ENCODE measurements at regions not wholly inside any gene's neighbourhood (a gene's known extent, or its start where the extent isn't known, plus 50 kb on each side); places are given as distances from the start of the nearest gene placed in this dataset.

DNA sequence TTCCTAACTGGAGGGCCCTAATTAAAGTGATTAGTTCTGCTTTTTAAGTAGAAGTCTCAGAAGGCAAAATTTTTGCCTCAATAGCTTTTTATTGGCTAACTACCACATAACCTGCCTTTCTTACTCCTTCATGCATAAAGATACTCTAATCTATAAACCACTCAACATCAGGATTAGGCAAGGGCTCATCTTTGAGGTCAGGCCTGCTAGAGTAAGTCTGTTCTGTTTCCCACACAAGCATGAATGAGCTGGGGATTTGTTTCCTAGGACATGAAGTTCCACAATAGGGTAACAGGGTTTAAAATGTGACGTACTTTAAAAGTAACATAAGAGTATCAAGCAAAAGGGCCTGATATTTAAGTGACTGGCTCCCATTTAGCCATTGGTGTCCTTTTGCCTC is 522.7 kb upstream of the TYRP1 start:
- no peak for DNase-seq

DNA sequence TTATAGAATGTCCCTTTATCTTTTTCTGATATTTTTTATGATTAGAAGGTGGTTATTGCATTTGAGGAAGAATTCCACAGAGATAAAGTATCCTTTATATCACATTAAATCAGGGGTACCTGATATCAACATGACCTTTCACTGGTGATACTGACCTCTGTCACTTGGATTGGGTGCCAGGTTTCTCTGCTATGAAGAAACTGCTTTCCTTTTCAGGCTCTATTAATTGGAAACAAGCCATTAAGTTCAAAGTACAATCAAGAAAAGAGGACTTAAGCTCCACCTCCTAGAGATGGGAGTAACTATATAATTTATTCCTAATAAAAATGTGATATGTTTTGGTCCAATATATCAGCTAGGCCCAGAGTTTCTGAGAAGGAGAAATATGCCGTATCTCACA is 514.6 kb upstream of the TYRP1 start:
- DNase-seq = no peak

DNA sequence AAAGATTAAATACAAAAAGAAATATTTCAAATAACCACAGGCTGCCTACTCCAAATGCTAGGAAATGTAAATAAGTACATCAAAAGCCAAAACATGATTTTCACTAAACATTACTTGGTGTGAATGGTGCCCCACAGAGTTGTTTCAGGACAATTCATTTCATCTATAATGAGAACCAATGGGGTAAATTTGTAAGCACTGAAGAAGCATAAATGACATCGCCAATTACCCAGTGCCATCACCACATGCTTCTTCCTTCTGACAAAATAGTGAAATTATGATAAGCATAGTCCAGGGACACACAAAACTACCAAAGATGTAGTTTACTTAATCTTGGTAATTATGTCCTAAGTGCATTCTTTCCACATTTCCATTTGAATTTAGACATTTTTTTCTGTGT is 510.4 kb upstream of the TYRP1 start:
- no peak for DNase-seq

DNA sequence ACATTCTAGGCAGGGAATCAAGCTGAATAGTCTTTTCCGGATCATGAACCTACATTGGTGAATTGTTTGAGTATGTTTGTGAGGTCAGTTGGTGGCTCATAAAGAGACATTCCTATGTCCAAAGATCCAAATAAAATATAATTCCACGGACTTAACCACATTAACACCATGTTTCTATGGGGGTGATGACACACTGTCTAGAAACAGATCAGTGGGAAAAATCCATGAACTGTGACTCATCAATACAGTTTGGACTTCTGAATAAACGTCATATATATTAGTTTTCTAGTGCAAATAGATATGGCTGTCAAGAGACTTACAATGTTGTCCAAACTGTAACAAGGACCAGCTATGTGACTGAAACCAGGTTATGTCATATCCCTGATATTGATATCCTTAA is 509.9 kb upstream of the TYRP1 start:
- DNase-seq = no peak

DNA sequence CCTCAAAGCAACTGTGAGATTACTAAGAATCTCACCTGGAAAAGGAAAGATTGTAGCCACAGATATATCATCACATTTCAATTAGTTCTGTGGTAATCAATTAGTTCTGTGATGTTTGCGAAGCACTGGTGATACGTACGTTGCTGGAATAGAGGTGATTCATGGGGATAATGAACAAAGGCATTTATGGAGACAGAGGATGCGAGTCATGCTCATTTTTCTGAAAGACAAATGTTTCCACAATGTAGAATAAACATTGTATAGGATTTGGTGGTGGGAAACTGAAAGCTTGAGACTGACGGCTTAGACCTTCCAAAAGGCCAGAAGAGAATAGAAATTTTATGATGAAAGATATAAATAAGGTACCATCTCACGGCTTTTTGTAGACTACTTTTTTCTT is 507.3 kb upstream of the TYRP1 start:
- DNase-seq = no peak

DNA sequence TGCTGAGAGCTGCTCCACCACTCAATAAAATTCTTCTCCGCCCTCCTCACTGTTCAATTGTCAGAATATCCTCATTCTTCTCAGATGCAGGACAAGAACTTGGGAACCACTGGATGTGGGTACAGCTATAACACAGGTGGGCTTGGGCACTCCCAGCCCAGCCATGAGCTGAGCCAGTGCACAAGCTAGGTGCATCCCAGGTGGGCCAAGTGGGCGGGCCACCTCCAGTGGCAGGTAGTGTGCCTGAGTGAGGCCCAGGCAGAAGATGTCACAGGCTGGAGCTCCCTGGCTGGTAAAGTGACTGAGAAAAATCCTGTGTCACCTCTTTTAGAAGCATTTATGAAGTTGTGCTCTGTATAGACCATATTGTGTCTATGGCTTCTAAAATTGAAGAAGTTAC is 501.6 kb upstream of the TYRP1 start:
- no peak for DNase-seq

DNA sequence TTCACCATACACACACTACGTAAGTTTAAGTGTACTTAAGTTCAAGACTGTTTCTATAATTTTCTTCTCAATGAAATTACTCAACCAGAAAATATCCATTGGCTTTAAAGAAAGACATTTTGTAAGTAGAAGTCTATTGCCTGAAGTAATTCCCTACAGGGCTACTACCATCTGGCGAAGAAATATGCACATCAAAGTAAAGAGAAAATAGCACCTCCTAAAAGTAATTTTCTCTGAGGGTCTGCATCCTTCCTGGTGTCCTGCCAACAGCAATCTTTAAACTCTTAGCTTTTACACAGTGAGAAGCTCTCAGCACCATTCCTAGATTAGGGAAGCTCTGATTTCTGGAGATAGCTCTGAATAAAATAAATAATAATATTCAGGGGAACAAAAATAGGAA is 498.5 kb upstream of the TYRP1 start:
- no peak for DNase-seq

DNA sequence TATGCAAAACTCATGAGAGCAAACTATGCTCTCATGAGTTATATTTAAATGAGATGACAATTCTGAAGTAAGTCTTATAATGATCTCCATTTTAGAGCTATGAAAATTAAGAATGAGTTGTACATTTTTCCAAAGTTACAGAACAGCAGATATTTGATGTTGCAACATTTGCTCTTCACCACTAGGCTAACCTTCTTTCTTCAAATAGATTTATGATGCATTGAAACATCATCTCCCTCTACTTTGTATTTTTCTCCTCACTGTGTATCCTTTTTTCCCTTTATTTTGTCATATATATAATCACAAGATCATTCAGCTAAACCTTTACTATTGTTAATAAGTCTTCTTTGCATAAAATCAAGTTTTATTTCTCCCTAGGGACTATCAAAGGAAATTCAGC is 497.7 kb upstream of the TYRP1 start:
- DNase-seq = no peak

DNA sequence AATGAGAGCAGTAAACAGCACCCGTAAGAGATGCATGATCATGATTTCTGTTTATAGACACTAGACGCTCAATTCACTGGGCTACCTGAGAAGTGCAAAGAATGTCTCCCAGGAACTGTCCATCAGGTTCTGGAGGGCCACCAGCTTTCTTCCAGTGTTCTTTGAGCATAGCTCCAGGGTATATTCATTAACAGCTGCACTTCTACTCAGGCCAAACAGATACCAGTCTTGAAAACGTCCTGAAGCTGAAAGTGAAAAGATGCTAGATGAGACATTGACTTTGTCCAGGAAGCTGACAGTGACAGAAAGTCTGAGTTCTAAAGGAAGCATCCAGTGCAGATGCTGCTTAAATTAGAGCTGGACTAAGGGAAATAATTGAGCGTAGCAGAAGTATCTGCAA is 488.7 kb upstream of the TYRP1 start:
- DNase-seq = no peak

DNA sequence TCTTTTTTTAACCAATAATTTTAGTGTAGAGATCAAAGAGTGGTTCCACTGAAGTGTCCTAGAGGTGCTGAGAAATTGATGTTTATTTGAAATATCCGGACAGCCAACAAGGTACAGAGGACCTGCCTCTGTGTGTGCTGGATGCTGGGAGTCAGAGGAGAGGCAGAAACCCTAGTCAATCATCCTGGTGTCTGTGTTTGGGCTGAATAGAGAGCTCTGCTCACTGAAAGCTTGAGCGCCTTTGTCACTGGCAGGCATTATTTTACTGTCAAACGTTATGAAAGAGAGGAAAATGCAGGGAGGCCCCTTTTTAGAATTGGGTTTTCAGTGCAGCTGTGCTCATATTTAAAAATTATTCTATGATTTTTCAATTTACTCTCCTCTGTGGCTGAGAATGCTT is 480.3 kb upstream of the TYRP1 start:
- DNase-seq = peak; percentile 17

DNA sequence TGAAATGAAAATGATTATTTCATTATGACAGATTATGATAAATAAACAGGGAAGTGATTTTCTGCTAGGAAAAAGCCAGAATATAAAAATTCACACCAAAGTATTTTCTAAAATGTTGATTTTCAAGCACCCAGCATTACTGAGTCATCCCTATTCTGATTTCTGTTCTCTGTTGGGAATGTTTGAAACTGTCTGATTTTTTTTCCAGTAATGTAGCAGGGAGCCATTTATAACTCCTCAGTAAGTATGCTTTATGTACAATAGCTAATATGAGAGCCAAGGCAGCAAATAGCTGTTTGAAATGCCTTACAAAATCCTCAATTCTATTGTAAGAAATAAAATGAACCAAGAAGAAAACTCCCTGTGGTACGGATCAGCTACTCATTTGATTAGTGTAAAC is 471.7 kb upstream of the TYRP1 start:
- DNase-seq = no peak

DNA sequence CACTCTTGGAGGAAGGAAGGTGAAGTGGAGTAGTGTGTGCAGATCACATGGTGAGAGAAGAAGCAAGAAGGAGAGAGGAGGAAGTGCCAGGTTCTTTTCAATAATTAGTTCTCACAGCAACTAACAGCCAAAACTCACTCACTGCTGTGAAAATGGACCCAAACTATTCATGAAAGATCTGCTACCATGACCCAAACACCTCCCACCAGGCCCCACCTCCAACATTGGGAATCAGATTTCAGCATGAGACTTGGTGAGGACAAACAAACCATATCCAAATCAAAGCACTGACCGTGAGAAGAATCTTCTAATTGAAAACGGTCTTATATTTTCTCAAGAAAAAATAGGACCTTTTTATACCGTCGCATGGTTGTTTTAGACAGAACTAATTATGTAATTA is 468.7 kb upstream of the TYRP1 start:
- DNase-seq = no peak

DNA sequence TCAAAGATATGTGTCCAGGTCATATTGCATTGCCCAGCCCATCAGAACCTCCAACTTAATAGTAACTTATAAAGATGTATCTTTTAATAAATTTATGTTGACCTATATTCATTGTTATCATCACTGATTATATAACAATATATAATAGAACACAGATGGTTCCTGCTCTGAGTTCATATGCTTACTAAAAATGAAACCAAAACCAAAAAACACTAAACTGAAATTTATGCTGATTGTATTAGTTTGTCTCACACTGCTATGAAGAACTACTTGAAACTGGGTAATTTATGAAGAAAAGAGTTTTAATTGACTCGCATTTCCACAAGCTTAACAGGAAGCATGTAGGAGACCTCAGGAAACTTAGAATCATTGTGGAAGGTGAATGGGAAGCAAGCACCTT is 462.5 kb upstream of the TYRP1 start:
- no peak for DNase-seq

DNA sequence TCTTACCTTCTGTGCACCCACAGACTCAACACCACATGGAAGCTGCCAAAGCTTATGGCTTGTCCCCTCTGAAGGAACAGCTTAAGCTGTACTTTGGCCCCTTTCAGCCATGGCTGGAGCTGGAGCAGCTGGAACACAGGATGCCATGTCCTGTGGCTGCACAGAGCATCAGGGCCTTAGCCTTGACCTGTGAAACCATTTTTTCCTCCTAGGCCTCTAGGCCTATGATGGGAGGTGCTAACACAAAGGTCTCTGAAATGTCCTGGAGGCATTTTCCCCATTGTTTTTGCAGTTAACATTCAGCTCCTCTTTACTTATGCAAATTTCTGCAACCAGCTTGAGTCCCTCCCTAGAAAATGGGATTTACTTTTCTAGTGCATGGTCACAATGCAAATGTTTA is 461.4 kb upstream of the TYRP1 start:
- DNase-seq = no peak

DNA sequence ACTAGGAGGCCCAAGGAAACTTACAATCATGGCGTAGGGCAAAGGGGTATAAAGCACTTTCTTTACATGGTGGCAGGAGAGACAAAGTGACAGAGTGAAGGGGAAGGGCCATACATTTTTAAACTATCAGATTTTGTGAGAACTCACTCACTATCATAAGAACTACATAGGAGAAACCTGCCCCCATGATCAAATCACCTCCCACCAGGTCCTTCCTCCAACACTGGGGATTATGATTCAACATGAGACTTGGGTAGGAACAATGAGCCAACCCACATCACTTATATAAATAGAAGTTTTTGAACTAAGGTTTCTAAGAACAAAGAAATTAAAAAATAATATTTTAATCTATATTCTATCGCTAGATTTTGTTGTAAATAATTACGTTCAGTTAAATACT is 460.3 kb upstream of the TYRP1 start:
- no peak for DNase-seq

DNA sequence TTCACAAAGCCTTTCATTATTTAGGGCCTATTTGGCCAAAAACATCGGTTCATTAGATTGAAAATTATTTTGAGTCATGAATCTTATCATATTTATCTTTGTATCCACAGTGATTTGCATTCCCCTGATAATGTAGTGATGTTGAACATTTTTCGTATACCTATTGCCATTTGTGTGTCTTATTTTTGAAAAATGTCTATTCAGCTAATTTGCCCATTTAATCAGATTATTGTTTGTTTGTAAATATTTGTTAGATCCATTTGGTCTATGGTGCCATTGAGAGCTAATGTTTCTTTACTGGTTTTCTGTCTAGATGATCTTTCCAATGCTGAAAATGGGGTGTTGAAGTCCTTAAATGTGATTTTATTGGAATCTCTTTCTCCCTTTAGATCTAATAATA is 439.2 kb upstream of the TYRP1 start:
- no peak for DNase-seq

DNA sequence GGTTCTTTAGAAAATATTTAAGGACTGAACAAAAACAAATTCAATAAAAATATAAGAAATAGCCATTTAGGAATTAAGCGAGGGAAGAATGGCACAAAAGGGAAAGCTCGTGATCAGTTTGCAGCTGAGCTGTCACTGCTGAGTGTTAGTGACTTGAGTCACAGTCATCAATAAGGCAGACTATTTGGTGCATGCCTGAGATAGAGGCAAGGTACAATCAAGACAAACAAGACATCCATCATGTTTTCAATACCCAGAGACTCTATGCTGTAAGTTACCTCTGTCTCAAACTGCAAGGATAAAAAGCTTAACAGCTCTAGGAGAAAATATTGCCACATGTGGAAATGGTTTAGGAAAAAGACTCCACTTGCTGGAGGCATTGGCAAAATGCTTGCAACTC is 426.4 kb upstream of the TYRP1 start:
- no peak for DNase-seq

DNA sequence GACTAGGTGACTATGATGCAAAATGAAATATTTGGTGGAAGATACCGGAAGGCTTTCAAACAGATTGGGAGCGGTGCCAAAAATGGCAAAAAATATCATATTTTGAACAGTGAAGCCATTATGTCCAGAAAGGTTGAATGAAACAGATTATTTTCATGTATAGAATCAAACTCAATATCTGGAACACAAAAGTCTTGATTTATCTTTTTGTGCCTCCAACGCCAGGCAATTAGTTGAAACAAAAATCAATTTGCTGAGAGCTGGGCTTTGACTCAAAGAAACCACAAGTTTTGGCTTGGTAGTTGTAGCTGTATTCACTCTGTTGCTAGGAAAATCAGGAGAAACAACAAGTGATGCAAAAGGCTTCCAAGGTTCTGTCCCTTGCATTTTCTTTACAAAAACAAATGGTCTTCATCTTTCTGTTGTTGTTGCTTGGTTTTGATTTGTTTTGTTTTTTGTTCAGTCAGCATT is 421.7 kb upstream of the TYRP1 start:
- DNase-seq = peak; percentile 37

DNA sequence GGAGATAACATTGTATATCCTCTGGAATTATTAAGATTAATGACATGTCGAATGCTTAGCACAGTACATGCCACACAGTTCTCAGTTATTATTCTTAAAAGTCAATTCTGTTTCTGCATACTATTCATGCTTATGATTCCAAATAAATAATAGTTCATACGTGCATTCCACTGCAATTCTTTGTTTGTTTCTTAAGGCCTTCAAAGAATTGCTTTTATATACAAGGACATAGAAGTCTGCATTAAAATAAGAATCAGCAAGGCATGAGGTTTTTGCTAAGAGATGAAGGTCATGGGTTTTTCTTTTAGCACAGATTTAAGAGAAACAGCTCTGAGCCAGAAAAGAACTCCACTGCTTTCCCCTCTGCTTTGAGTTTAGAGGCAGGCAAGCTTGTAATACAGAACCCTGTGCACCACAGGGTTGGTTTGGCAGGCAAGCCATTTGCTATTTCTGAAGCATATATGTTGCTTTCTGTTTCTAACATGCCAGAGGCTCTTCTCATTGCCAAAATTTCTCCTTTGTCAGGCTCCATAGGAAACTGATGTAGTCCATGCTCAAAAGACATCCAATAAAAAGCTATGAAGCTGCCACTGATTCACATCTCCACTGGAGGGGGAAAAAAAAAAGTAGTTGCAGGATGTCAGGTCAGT is 420.6 kb upstream of the TYRP1 start:
- DNase-seq = no peak

DNA sequence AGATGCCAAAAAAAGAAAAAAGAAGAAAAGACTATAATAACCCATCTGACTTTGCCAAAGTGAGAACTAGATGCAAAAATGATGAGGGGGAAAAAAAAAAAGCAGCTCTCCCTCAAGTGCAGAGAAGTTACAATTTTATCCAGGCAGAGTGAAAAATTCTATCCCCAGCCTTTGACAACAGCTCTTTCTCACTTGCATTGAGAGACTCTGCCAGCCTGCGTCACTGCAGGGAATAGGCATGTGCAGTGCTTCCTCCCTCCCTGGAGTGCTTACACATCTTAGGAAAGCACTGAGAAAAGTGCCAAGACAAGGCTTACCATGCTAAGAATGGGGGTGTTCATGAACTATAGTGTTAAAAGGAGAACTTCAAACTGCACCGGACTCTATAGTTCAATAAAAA is 418.6 kb upstream of the TYRP1 start:
- peak; percentile 6 for DNase-seq

DNA sequence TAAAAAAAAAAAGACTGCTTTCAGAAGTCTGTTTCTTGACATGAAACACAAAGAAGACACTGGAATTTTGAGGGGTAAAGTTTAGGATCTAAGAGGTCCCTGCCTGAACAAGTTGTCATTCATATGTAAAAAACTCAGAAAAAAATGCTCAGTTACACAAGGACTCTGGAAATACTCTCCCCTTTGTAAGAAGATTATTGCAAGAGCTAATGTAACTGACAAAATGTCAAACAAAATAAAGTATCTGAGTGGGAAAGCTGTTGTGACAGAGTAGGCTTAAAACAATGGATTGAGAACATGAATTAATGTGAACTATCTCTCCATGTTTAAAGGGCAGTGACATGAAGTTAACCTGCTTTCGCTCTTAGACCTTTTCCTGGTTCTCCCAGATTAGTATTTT is 416.7 kb upstream of the TYRP1 start:
- DNase-seq = no peak

DNA sequence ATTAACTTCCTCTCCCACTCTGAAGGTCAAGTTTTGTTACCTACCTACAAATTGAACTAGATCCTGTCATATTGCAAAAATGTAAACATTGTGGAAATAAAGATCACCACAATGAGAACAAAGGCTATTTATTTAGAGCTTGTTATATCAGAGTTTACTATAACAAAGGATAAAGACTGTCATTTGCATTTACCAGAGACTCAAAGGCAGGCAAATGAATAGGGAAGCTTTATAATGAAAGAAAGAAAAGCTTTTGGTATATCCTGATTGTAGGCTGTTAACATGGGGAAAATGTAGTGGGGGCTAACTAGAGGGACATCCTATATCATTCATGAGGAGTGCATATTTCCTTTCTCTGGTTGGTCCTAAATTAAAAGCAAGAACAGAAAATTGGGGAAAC is 403.5 kb upstream of the TYRP1 start:
- DNase-seq = no peak

DNA sequence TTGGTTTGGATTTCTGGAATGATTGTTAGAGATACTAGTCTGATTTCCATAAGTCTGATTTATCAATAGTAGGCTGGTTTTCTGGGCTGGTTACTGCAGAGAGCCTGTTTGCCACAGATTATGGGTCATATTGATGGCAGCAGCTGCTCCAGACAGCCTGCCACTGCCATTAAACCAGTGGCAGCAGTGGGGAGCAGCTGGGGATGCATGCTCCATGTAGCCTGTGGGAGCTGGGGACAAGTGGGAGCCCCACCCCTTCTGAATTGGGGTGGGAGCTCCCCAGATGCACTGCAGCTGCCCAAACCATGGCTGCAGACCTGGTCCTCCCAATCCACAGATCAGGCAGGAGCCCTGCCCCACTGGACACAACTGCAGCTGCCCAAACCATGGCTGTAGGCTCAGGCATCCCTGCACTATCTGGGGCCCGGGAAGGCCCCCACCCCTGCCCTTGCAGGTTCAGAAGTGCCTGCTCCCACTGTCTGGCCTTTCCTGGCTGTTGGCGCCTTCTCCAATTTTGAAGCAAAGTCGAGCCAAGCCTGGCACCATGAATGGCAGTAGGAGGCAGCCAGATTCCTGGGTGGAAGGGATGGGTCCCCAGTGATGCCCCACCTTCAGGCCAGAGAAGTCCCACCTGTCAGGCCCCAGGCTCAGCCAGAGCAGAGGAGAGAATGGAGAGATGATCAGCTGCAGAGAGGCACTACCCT is 402.9 kb upstream of the TYRP1 start:
- DNase-seq = no peak

DNA sequence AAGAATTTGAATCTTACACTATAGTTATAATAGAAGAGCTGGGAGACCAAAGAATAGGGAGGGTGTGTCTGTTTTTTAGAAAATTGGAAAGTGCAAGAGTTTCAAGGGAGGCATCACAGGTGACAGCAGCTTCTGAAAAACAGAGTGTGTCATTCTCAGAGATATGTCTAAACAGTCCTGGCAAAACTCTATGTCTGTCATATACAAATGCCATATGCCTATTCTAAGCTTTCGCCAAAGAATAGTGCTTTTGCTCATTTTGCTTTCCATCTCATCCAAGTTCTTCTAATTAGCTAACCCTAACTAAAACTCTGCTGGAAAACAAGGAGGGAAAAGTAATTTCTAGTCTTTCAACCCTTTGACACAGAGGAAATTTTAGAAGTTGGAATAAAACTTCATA is 388.0 kb upstream of the TYRP1 start:
- DNase-seq = no peak

DNA sequence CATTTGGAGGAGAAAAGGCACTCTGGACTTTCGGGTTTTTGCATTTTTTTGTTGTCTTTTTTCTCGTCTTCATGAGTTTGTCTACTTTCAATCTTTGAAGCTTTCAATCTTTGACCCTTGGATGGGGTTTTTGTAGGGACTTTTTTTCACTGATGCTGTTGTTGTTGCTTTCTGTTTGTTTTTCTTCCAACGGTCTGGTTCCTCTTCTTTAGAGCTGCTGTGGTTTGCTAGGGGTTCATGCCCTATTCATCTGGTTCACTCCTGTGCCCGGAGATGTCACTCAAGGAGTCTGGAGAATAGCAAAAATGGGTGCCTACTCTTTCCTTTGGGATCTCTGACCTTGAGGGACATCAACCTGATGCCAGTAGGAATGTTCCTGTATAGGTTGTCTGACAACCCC is 378.6 kb upstream of the TYRP1 start:
- DNase-seq = no peak
